A673 (cell line): ENCODE measurements at regions not wholly inside any gene's neighbourhood (a gene's known extent, or its start where the extent isn't known, plus 50 kb on each side); places are given as distances from the start of the nearest gene placed in this dataset.

Experiments used
- BruUV-seq: library from RNA; stranded (reverse); fragments of 400-500 nt; replicated peaks from 2 replicates; lab custom pipeline; 2021; lab: Mats Ljungman, UMichigan
- CTCF ChIA-PET: fragments of 300-600 bp; sonication (Branson Sonifier 250); formaldehyde crosslinking; loops from one replicate; lab custom pipeline; 2022; ENCODE audit warnings: antibody characterized with exemption; lab: Charles Lee
- POLR2A ChIA-PET: fragments of 300-600 bp; sonication (Branson Sonifier 250); formaldehyde crosslinking; loops from one replicate; lab custom pipeline; 2022; ENCODE audit warnings: antibody characterized with exemption; ENCODE audit not compliant: low non-redundant PET; lab: Charles Lee
- DNase-seq: peaks from one replicate; pipeline ENCODE4 v3.0.0-alpha.2; 2015; ENCODE audit warnings: low spot score
- H3K27ac ChIP-seq: fragments of 200-600 bp; sonication (generic); 2 replicates; pipeline ENCODE4 v1.5.1; 2016; ENCODE audit warnings: mixed run types, low read depth, mild to moderate bottlenecking, mixed read lengths, antibody characterized with exemption, low read length; ENCODE audit not compliant: poor library complexity, severe bottlenecking
- H3K27me3 ChIP-seq: fragments of 200-600 bp; sonication (generic); replicated peaks from 2 replicates; pipeline ENCODE4 v1.6.1; 2017; ENCODE audit warnings: mixed run types, low read depth, mild to moderate bottlenecking, mixed read lengths, antibody characterized with exemption, low read length; ENCODE audit not compliant: insufficient read depth, poor library complexity
- H3K36me3 ChIP-seq: fragments of 200-600 bp; sonication (generic); 2 replicates; pipeline ENCODE4 v1.6.1; 2016; ENCODE audit warnings: mixed run types, mild to moderate bottlenecking, mixed read lengths, antibody characterized with exemption, low read length; ENCODE audit not compliant: insufficient read depth, poor library complexity, severe bottlenecking
- H3K4me1 ChIP-seq: fragments of 200-600 bp; sonication (generic); 2 replicates; pipeline ENCODE4 v1.6.1; 2017; ENCODE audit warnings: mixed run types, mild to moderate bottlenecking, mixed read lengths, antibody characterized with exemption, low read length; ENCODE audit not compliant: insufficient read depth, poor library complexity, severe bottlenecking
- H3K4me3 ChIP-seq: fragments of 200-600 bp; sonication (generic); 2 replicates; pipeline ENCODE4 v1.5.1; 2016; ENCODE audit warnings: low read depth, mixed run types, mild to moderate bottlenecking, mixed read lengths, low read length; ENCODE audit not compliant: poor library complexity, severe bottlenecking
- H3K9me3 ChIP-seq: fragments of 200-600 bp; sonication (generic); 2 replicates; pipeline ENCODE4 v1.6.1; 2016; ENCODE audit warnings: mixed run types, low read depth, mild to moderate bottlenecking, mixed read lengths, antibody characterized with exemption, low read length; ENCODE audit not compliant: poor library complexity, severe bottlenecking
- EZH2 ChIP-seq: fragments of 200-600 bp; sonication (generic); IDR thresholded peaks from 2 replicates; pipeline ENCODE4 v1.6.1; 2017; ENCODE audit warnings: borderline replicate concordance, low read depth, mild to moderate bottlenecking, mixed read lengths, antibody characterized with exemption, low read length; ENCODE audit not compliant: poor library complexity, severe bottlenecking
- intact Hi-C: fragments of 100-400 bp; cut with micrococcal nuclease; formaldehyde crosslinking; loops from one replicate; pipeline ENCODE4 v1.10.0; 2022; ENCODE audit not compliant: unreplicated experiment
- TF ChIP-seq, protein P1 (sequence below): fragments of 300-800, 200-600 bp; sonication (generic); conservative IDR thresholded peaks from 2 replicates; pipeline ENCODE4 v1.5.1; 2017; ENCODE audit warnings: low read depth, mild to moderate bottlenecking, antibody characterized with exemption, low read length, moderate library complexity, mixed read lengths

DNA sequence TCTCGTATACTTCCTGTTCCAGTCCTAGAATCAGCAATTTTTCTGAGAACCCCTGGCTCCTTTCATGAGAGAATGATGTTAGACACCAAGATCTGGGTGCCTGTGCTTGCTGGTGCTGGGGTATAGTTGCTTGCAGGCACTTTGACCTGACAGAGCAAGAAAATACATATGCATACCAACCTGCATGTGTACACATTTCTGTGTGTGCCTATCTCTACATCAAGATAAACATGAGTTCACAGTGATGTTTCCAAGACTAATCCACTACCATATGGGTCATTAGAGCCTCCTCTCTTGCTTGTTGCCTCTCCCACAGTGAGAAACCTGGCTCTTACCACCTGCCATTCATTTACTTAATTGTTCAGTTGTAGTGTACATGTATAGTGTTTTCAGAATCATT is 229.1 kb upstream of the IGFBP3 start:
- Histone ChIP-seq H3K27ac (no peak overlapping the region), H3K4me1 (no peaks in the 10 kb centered on the region), H3K4me3 (no peak overlapping the region), H3K27me3 (no peaks in the 10 kb centered on the region), H3K36me3 (no peaks in the 10 kb centered on the region), H3K9me3 (no peaks in the 10 kb centered on the region)
- TF ChIP-seq EZH2, result no peak
- TF ChIP-seq, protein P1, sequence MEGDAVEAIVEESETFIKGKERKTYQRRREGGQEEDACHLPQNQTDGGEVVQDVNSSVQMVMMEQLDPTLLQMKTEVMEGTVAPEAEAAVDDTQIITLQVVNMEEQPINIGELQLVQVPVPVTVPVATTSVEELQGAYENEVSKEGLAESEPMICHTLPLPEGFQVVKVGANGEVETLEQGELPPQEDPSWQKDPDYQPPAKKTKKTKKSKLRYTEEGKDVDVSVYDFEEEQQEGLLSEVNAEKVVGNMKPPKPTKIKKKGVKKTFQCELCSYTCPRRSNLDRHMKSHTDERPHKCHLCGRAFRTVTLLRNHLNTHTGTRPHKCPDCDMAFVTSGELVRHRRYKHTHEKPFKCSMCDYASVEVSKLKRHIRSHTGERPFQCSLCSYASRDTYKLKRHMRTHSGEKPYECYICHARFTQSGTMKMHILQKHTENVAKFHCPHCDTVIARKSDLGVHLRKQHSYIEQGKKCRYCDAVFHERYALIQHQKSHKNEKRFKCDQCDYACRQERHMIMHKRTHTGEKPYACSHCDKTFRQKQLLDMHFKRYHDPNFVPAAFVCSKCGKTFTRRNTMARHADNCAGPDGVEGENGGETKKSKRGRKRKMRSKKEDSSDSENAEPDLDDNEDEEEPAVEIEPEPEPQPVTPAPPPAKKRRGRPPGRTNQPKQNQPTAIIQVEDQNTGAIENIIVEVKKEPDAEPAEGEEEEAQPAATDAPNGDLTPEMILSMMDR, result no peak
- ChIA-PET CTCF (no interaction called here), POLR2A (no interaction called here)
- intact Hi-C loops, result no loop called here
- DNase-seq, result no peak
- BruUV-seq, result no TSS peak

DNA sequence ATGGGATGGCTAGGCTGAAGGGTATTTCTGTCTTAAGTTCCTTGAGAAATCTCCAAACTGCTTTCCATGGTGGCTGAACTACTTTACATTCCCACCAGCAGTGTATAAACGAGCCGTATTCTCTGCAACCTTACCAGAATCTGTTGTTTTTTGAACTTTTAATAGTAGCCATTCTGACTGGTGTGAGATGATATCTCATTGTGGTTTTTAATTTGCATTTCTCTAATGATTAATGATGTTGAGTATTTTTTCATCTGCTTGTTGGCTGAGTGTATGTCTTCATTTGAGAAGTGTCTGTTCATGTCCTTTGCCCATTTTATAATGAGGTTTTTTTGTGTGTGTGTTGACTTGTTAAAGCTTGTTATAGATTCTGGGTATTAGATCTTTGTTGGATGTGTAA is 226.8 kb upstream of the IGFBP3 start:
- H3K4me1 ChIP-seq, result no peaks in the 10 kb centered on the region
- no peaks in the 10 kb centered on the region for H3K36me3 ChIP-seq
- no peaks in the 10 kb centered on the region for H3K9me3 ChIP-seq
- ChIA-PET POLR2A (no interaction called here), CTCF (no interaction called here)
- no peaks in the 10 kb centered on the region for H3K27me3 ChIP-seq
- TF ChIP-seq EZH2, result no peak
- TF ChIP-seq, protein P1, result no peak
- no TSS peak for BruUV-seq
- intact Hi-C loops, result no loop called here
- H3K27ac ChIP-seq, result no peak overlapping the region
- no peak overlapping the region for H3K4me3 ChIP-seq
- no peak for DNase-seq

DNA sequence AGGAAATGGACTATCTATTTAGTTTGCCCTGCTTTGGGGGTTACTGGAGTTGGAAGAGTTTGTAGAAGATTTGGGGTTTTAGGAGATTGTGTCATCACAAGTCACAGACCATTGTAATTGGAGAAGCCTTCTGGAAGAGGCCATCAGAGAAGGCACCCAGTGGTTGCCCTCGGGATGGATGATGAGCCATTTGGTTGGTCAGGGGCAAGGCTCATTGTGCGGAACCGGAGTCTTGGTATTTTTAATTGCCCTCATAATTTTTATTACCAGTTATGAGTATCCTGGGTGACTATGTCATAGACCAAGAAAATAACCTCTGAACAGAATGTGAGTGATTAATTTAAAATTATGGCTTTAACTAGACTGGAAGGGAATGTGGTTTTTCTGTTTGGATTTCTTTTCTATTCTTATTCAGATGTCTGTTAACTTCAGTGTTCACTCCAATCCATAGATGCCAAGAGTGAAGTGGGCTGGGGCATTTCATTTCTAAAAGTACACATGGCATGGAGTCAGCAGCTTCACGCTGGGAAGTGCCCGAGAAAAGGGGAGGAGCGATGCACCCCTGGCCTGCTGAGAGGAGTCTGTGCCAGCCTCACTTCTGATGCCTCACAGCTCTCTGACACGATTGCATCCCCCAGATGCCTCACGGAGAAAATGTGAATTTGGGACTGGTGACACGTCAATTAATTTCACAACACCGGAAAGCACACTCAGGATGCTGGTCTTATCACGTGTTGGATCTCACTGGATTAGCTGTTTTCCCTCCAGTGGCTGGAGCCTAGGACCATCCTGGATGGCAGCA is 225.6 kb upstream of the IGFBP3 start:
- Histone ChIP-seq H3K27ac (no peak overlapping the region), H3K4me3 (no peak overlapping the region), H3K27me3 (no peaks in the 10 kb centered on the region), H3K36me3 (no peaks in the 10 kb centered on the region), H3K4me1 (no peaks in the 10 kb centered on the region), H3K9me3 (no peaks in the 10 kb centered on the region)
- intact Hi-C loops, result no loop called here
- TF ChIP-seq, protein P1, result no peak
- no peak for TF ChIP-seq EZH2
- POLR2A ChIA-PET, result no interaction called here
- CTCF ChIA-PET, result no interaction called here
- BruUV-seq, result no TSS peak
- DNase-seq, result peak; percentile 21
